MM.1S (cell line): ENCODE measurements at regions not wholly inside any gene's neighbourhood (a gene's known extent, or its start where the extent isn't known, plus 50 kb on each side); places are given as distances from the start of the nearest gene placed in this dataset.

ENCODE experiments used
- DNase-seq: peaks from one replicate; pipeline ENCODE4 v3.0.0-alpha.2; 2015
- H2AFZ ChIP-seq: fragments of 300-600 bp; sonication (generic); 2 replicates; pipeline ENCODE4 v1.6.0; 2016; ENCODE audit warnings: antibody characterized with exemption, low read length
- H3F3A ChIP-seq: fragments of 300-600 bp; sonication (generic); 2 replicates; pipeline ENCODE4 v1.6.1; 2016; ENCODE audit warnings: mild to moderate bottlenecking, antibody characterized with exemption, low read length, moderate library complexity, mixed read lengths; ENCODE audit not compliant: insufficient read depth
- H3K27ac ChIP-seq: fragments of 300-600 bp; sonication (generic); 2 replicates; pipeline ENCODE4 v1.5.1; 2016; ENCODE audit warnings: mild to moderate bottlenecking, low read length
- H3K27me3 ChIP-seq: fragments of 300-600 bp; sonication (generic); replicated peaks from 2 replicates; pipeline ENCODE4 v1.6.0; 2016; ENCODE audit warnings: low read length; ENCODE audit not compliant: insufficient read depth
- H3K36me3 ChIP-seq: fragments of 300-600 bp; sonication (generic); replicated peaks from 2 replicates; pipeline ENCODE4 v1.6.1; 2016; ENCODE audit warnings: mild to moderate bottlenecking, low read length, mixed read lengths; ENCODE audit not compliant: insufficient read depth
- H3K4me1 ChIP-seq: fragments of 300-600 bp; sonication (generic); 2 replicates; pipeline ENCODE4 v1.6.1; 2016; ENCODE audit warnings: low read length, mixed read lengths
- H3K4me2 ChIP-seq: fragments of 300-600 bp; sonication (generic); 2 replicates; pipeline ENCODE4 v1.6.0; 2016; ENCODE audit warnings: low read depth, low read length
- H3K4me3 ChIP-seq: fragments of 300-600 bp; sonication (generic); 2 replicates; pipeline ENCODE4 v1.5.1; 2016; ENCODE audit warnings: low read length, mixed read lengths
- H3K79me2 ChIP-seq: fragments of 300-600 bp; sonication (generic); 2 replicates; pipeline ENCODE4 v1.6.1; 2016; ENCODE audit warnings: mixed run types, low read length, mixed read lengths
- H3K9ac ChIP-seq: fragments of 300-600 bp; sonication (generic); 2 replicates; pipeline ENCODE4 v1.6.1; 2016; ENCODE audit warnings: low read length, mixed read lengths
- H3K9me2 ChIP-seq: fragments of 300-600 bp; sonication (generic); replicated peaks from 2 replicates; pipeline ENCODE4 v1.6.1; 2016; ENCODE audit warnings: mild to moderate bottlenecking, low read length, mixed read lengths; ENCODE audit not compliant: insufficient read depth
- H3K9me3 ChIP-seq: fragments of 300-600 bp; sonication (generic); replicated peaks from 2 replicates; pipeline ENCODE4 v1.6.1; 2016; ENCODE audit warnings: mild to moderate bottlenecking, low read length, mixed read lengths; ENCODE audit not compliant: insufficient read depth
- H4K20me1 ChIP-seq: fragments of 300-600 bp; sonication (generic); 2 replicates; pipeline ENCODE4 v1.6.1; 2016; ENCODE audit warnings: mild to moderate bottlenecking, low read length, moderate library complexity, mixed read lengths; ENCODE audit not compliant: insufficient read depth
- EZH2 ChIP-seq: fragments of 300-600 bp; sonication (generic); optimal IDR thresholded peaks from 2 replicates; pipeline ENCODE3; 2017; ENCODE audit warnings: low read depth, mild to moderate bottlenecking, antibody characterized with exemption, low read length, mixed read lengths
- EZH2phosphoT487 ChIP-seq: fragments of 300-600 bp; sonication (generic); IDR thresholded peaks from 2 replicates; pipeline ENCODE4 v1.6.1; 2018; ENCODE audit warnings: antibody characterized with exemption, low read length
- TF ChIP-seq, protein P1 (sequence below): fragments of 300-600 bp; sonication (generic); IDR thresholded peaks from 2 replicates; pipeline ENCODE4 v1.5.1; 2016; ENCODE audit warnings: antibody characterized with exemption, low read length, mixed read lengths

DNA sequence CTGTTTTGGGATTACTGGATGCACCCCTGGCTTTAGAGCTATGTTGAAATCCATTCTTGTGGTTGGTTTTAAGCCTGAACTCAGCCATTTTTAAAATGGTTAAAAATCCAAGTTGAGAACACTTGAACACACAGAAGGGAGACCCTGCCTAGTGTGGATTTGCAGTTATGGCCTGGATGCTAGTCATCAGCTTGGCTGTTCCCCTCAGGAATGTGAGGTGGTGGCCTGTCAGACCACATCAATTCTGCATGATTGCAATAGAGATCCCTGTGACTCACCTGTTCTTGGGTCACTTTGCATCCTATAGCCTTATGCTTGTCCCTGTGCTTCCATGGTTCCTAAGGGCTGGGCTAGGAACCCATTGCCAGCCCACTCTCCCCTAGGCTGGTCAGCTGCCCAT, 454.1 kb downstream of the ATP23 start:
- no peak for DNase-seq
- Histone ChIP-seq H3K9me2 (no peaks in the 10 kb centered on the region), H3K4me1 (no peaks in the 10 kb centered on the region), H3K9me3 (no peaks in the 10 kb centered on the region), H3K36me3 (no peaks in the 10 kb centered on the region), H3K9ac (no peak overlapping the region), H3K79me2 (no peaks in the 10 kb centered on the region), H3K27me3 (no peaks in the 10 kb centered on the region), H2AFZ (no peak overlapping the region), H3K4me3 (no peak overlapping the region), H4K20me1 (no peaks in the 10 kb centered on the region), H3F3A (no peaks in the 10 kb centered on the region), H3K27ac (no peak overlapping the region), H3K4me2 (no peak overlapping the region)
- TF ChIP-seq, protein P1, sequence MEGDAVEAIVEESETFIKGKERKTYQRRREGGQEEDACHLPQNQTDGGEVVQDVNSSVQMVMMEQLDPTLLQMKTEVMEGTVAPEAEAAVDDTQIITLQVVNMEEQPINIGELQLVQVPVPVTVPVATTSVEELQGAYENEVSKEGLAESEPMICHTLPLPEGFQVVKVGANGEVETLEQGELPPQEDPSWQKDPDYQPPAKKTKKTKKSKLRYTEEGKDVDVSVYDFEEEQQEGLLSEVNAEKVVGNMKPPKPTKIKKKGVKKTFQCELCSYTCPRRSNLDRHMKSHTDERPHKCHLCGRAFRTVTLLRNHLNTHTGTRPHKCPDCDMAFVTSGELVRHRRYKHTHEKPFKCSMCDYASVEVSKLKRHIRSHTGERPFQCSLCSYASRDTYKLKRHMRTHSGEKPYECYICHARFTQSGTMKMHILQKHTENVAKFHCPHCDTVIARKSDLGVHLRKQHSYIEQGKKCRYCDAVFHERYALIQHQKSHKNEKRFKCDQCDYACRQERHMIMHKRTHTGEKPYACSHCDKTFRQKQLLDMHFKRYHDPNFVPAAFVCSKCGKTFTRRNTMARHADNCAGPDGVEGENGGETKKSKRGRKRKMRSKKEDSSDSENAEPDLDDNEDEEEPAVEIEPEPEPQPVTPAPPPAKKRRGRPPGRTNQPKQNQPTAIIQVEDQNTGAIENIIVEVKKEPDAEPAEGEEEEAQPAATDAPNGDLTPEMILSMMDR, result no peak
- TF ChIP-seq EZH2phosphoT487 (no peak), EZH2 (no peak)

DNA sequence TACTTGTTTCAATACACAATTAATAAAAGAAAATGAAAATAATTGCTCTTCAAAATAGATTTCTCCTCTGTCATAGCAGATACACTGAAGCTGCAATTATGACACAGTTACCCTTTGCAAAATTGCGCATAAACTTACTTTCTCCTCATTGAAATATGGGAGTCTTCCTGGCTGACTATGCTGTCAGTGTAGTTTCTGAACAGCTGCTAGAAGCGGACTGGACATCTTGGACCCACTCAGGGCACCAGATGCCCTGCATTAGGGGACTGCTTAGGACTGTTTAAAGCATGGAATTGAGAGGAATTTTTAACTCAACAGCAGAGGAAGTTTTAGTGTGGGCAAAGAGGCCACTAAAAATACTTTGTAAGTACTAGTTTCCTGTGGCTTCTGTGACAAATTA, 454.9 kb downstream of the ATP23 start:
- TF ChIP-seq, protein P1, result no peak
- TF ChIP-seq EZH2 (no peak), EZH2phosphoT487 (no peak)
- Histone ChIP-seq H3K4me3 (no peak overlapping the region), H3K79me2 (no peaks in the 10 kb centered on the region), H3K9me3 (no peaks in the 10 kb centered on the region), H2AFZ (no peak overlapping the region), H4K20me1 (no peaks in the 10 kb centered on the region), H3K4me2 (no peak overlapping the region), H3K9me2 (no peaks in the 10 kb centered on the region), H3K36me3 (no peaks in the 10 kb centered on the region), H3K9ac (no peak overlapping the region), H3K27me3 (no peaks in the 10 kb centered on the region), H3K4me1 (no peaks in the 10 kb centered on the region), H3K27ac (no peak overlapping the region), H3F3A (no peaks in the 10 kb centered on the region)
- DNase-seq, result no peak

DNA sequence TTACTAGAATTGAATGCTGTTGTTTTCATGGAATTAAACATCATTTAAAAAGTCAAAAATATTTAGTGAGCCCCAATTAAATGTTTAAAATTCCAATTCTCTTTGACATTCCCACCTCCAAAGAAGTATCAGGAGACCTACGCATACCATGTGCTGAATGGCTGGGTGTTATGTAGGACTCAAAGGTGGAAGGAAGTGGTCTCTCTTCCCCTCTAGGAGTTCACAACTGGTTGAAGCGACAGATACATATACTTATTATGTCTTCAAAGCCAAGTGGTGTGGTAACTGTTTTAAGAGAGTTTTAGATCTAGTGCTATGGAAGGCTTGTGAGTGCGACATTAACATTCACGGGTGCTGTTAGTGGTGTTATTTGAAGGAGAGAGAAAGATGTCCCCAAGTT, 464.0 kb downstream of the ATP23 start:
- H4K20me1 ChIP-seq, result no peaks in the 10 kb centered on the region
- no peaks in the 10 kb centered on the region for H3K36me3 ChIP-seq
- no peaks in the 10 kb centered on the region for H3K9me3 ChIP-seq
- H2AFZ ChIP-seq, result no peak overlapping the region
- no peaks in the 10 kb centered on the region for H3K4me1 ChIP-seq
- H3K4me3 ChIP-seq, result no peak overlapping the region
- no peak overlapping the region for H3K4me2 ChIP-seq
- TF ChIP-seq EZH2, result no peak
- TF ChIP-seq, protein P1, result no peak
- TF ChIP-seq EZH2phosphoT487, result no peak
- DNase-seq, result no peak
- no peaks in the 10 kb centered on the region for H3K27me3 ChIP-seq
- no peaks in the 10 kb centered on the region for H3F3A ChIP-seq
- no peak overlapping the region for H3K9ac ChIP-seq
- H3K9me2 ChIP-seq, result no peaks in the 10 kb centered on the region
- H3K27ac ChIP-seq, result no peak overlapping the region
- H3K79me2 ChIP-seq, result no peaks in the 10 kb centered on the region
